GM19023 (cell line): ENCODE measurements at regions not wholly inside any gene's neighbourhood (a gene's known extent, or its start where the extent isn't known, plus 50 kb on each side); places are given as distances from the start of the nearest gene placed in this dataset.
"Not testable (repeated sequence)": the region's sequence is repeated elsewhere in the genome, so short reads cannot be mapped to it uniquely, and the experiment has no call there.

Experiments used
- ATAC-seq: cut with Tn5 transposase; IDR thresholded peaks from one replicate; pipeline ENCODE4 v1.9.1; 2021; ENCODE audit warnings: mild to moderate bottlenecking, moderate library complexity; ENCODE audit not compliant: unreplicated experiment

DNA sequence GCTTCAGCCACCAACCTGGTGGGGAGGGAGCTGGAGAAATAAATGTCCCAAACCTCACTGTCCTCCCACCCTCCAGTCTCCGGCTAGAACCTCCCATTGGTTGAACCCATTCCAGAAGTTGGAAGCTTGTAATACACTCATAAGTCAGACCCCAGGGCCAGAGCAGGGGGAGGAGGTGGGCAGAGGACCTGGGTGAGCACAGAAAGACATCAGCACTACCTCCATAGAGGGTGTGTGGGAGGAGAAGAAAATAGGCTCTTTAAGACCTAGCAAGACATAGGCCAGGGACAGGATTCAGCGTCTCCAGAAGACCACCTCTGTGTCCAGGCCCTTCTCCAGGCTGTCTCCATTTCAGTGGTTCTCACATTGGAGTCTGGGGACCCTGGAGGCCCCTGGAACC is 73.3 kb upstream of the TOP1 start:
- ATAC-seq: no peak

DNA sequence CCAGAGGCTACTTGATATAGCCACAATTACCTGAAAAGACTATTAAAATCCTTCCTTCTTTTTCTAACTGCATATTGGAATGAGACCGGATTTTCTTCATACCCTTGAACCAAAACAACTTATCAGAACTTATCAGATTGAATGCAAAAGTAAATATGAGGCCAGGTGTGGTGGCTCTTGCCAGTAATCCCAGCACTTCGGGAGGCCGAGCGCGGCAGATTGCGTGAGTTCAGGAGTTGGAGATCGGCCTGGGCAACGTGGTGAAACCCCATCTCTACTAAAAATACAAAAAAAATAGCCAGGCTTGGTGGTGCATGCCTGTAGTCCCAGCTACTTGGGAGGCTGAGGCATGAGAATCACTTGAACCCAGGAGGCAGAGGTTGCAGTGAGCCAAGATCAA is 72.8 kb upstream of the TOP1 start:
- not testable (repeated sequence) for ATAC-seq

DNA sequence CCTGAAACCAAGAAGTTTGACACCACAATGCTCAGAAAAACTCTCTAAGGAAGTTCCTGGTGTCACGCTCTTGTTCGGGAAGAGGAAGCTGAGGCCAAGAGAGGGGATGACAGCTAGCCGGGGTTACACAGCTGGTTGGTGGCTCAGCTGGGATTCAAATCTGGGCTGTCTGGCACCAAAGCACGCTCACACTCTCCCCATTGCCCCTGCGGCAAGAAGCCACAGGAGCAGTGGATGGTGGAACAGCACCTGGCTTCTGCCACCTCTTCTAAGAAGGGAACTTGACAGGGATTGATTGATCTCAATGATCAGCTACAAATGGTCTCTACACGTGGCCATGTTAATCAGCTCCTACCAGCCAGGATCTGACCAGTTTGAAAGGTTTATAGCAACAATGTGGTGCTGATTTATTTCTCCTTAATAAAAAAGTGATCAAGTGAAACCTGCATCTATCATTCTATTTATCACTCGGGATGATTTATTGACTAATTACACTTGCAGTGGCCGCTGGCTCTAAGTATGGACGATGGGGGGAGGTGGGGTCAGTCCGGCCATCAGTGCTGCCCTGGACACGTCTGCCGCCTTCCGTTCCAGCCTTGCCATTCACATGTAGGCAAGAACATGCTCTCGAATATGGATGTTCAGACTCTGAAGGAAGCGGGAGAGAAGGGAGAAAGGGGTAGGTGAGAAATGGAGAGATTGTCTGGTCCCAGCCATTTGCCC is 71.9 kb upstream of the TOP1 start:
- no peak for ATAC-seq

DNA sequence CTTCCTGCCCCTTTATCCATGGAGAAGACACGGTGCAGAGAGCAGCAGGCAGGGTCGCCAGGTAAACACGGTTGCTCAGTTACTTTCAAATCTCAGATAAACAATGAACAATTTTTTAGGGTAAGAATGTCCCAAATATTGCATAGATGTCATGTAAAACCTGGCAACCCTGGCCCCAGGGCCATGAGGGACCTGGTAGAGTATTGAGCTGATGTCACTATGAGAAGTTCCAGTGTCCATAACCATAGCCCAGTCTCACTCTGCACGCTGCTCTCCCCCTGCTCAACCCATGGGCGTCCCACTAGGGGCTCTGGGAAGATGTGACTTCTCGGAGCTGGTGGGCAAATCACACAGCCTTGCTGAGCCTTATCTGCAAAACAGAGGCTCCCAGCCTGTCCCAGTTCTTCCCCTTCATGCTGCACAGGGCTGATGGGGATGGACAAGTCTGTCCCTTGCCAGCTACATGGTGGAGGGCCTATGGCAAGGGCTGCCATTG is 71.3 kb upstream of the TOP1 start:
- no peak for ATAC-seq

DNA sequence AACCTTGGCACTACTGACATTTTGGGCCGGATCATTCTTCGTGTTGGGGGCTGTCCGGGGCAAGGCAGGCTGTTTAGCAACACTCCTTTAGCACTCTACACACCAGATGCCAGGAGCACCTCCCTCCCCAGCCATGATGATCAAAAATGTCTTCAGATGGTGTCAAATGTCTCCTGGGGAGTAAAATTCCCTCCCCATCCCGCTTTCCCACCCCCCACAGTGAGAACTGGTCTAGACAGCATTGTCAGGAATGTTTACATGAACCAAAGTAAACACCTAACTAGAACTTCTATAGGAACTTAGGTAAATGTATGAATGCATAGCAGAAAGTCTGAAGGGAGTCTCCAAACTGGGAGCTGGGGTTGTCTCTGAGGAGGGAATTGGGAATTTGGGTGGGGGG is 70.0 kb upstream of the TOP1 start:
- no peak for ATAC-seq

DNA sequence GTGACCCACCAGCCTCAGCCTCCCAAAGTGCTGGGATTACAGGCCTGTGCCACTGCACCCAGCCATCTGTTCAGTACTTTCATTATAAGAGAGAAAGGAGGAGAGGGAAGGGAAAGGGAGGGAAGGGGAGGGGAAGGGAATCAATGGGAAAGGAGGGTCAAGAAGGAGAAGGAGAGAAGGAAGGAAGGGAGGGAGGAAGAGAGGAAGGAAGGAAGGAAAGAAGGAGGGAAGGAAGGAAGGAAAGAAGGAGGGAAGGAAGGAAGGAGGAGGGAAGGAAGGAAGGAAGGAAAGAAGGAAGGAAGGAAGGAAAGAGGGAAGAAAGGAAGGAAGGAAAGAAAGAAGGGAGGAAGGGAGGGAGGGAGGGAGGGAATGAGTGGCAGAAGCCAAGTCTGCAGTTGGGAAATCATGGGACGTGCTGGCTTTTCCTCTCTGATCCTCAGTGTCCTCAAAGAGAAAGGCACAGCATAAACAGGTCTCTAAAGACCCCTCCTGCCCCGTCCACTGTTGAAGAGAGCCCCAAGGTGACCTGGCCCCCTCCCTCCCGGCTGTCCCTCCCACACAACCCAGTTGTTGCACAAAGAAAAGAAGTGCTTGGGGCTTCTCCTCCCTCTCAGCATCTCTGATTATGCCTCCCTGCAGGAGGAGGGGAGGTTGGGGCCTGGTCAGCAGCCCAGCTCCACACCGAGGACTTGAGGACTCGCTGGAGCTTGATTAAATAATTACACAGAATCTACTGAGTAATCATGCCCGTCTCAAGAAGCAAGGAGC is 69.1 kb upstream of the TOP1 start:
- ATAC-seq: no peak

DNA sequence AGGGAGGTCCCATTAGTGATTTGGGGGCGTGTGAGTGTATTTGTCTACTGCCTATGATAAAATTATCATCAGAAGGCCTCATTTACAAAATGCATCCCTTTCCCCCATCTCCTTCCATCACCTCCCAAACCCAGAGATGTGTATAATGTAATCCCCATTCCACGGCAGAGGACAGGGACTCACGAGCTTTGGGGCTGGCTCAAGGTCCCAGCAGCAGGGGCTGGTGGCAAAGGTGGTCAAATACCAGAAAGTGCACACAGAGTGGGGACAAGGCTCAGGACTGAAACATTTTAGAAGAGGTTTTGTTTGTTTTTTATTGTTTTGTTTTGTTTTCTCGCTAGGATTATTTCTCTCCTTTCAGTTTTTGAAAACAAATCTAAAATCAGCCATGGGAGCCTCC is 68.5 kb upstream of the TOP1 start:
- no peak for ATAC-seq

DNA sequence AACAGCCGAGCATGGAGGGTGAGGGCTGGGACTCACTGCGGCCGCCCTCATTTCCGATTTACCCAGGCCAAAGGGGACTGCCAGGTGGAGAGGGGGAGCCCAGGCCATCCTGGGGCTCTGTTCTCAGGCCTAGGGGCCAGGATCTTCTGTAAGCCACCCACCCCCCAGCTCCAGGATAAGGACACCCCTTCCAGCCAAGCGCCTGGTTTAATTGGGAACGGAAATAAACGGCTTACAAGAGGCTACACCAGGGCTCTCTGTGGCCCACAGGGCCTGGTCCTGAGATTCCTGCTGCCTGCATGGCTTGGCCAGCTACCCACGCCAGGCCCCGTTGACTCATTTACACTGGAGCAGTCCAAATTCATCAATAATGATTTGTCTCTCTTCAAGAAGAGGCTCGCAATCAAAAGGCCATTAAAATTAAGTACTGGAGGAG is 68.1 kb upstream of the TOP1 start:
- ATAC-seq: no peak

DNA sequence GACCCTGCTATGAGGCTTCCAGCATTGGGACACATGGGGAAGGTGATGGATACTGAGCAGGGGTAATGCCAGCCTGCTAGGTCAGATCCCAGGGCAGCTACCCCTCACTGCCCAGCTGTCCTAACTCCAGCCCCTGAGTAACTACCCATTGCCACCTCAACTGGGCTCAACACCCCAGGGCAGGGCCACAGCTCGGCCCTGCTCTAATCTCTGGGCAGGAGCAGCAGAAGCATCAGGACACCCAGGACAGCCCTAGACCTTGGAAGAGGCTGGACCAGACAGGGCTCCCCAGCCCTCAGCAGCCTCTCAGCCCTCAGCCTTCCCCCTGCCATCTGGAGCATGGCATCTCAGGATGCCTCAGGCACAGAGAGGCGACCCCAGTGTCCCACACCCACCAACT is 67.4 kb upstream of the TOP1 start:
- no peak for ATAC-seq

DNA sequence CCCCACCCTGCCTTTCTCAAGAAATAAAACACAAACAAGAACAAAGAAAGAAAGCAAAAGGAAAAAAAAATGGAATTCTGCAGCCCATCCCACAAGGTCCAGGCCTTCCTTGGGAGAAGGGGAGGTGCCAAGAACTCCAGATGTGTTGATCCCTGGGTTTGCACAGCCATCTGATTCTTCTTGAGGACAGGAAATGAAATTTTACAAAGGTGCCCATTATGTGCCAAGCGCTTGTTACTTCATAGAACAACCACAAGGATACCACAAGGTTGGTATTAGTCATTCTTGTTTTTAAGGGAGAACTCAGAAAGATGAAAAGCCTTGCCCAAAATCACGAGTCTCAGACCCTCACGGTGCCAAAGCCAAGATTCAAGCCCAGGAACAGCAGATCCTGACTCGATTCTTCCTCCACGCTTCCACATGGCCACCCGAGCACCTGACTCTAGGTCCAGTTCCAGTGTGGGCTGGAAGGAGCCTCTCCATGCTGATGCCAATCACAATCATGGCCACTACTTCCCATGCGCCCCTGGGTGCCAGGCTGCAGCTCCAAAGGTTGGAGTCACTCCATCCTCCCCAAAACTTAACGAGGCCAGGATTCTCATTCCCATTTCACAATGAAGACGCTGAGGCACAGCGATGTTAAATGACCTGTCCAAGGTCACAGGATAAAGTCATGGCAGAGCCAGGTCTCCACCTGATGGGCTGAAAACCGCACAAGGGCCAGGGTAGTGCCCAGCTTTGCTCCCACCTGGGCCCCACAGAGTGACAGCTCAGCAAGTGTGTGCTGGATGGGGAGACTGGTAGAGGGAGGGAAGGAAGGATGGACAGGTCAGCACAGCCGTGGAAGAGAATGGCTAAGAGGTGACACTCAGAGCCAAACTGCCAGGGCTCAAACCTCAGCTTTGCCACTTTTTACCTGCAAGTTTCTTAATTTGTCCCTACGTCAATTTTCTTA is 66.7 kb upstream of the TOP1 start:
- no peak for ATAC-seq

DNA sequence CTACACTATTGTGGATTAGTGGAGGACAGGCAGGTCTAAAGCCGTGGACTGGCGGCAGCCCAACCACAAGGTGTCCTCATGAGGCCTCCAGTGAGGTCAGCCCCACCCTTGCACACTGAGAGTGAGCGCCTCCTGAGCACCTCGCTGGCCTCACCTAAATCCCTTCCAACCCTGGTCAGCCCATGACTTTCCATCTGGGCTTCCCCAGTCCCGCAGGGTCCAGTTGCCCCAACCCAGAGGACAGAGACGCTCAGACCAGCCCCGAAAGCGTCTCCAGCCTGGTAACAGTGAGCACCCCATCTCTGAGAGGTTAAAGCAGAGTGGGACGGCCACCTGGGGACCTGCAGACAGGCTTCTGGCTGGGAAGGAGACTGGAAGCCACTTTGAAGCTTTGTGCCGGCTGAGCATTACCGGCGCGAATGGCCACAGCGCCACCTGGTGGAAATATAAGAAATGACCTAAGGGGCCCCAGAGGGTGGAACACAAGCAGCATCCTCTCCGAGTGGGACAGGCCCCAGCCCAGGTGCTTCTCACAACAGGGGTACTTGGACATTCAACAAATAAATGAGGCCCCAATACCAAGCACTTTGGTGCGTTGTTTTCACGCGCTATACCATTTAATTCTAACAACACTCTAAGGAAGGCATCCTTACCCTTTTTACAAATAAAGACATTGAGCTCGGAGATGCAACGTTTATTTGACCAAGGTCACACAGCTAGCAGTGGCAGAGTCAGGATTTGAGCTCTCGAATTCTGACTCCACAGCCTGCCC is 65.7 kb upstream of the TOP1 start:
- peak; percentile 63 for ATAC-seq

DNA sequence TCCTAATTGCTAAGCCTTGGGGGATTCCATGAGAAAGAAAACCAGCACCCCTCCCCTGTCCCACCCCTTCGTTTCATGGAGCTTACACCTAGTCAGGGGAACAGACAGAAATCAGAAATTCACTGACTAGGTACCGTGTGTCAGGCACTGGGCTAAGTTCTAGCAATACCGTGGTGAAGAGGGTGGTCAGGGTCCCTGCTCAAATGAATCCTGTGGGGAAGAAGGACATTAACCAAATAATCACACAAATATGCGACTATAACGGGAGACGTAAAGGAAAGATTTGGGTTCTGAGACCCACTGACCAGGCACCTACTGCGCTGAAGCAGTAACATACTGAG is 65.1 kb upstream of the TOP1 start:
- ATAC-seq: no peak

DNA sequence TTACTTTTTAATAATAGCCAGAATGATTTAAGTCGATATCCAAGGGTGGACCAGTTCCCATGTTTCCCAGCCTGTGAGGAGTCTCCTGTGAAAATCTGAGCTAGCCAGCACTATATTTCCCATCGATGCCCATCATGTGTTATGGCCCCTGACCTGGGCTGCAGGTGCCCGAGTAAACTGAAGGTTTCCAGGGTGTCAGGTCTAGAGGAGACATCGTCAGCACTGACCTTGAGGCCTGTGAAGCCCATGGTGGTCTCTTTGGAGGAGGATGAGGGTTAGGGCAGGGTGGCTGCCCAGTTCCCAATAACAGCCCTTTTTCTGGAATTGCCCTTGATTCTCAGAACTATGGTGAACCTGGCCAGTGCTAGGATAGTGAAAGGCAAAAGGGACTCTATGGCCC is 63.0 kb upstream of the TOP1 start:
- no peak for ATAC-seq

DNA sequence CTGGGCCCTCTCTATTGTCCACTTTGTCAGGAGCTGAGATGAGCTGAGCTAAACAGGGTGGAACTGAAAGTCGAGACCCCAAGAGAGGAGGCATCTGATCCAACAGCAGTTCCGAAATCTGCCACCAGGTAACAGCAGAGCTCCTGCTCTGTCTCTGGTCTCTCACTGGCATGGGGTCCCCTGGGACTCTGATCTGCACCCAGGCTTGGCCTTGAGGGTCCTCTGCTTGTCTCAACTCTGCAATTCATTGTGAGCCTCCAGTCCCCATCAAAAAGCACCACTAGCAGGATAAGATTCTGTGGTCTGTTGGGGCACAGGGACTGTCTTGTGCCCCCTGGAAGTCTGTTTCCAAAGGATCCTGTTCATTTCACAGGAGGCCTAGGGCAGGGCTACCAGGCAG is 62.5 kb upstream of the TOP1 start:
- no peak for ATAC-seq

DNA sequence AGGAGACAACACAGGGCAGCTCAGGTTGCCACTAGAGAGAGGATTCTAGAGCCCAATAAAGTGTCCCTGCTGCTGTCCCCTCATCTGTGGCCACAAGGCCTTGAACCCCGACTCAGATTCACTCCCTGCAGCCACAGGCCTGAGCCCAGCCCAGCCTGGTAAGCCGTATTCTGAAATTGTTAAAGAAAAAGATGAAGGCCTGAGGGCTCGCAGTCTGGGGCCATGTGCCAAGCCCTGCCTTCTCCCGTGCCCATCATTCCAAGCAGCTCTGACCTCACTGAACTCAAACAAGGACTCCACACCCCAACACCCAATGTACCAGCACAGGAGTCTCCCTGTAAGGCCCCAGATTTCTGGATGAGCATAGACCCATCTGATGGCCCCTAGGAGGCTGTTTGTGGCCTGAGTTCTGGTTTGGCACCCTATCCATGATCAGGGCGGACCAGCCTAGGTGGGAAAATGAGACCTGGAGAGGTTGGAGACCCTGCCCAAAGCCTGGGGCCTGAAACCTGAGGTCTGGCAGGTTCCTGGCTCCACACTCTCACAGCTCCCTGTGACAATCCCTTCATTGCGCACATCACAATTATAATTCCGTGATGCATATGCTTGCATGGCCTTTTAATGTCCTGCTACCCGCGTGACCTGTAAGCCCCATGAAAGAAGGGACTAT is 62.0 kb upstream of the TOP1 start:
- ATAC-seq: no peak

DNA sequence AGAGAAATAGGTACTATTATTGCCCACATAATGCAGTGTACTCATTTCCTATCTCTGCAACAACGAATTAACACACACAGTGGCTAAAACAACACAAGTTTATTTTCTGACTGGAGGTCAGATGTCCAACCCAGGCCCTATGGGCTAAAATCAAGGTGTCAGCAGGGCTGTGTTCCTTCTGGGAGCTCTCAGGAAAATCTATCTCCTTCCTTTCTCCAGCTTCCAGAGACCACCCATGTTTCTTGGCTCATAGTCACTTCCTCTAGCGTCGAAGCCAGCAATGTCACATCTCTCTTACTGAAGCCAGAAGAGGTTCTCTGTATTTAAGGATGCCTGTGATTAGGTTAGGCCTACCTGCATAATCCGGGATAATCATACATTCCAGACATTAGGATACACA is 60.9 kb upstream of the TOP1 start:
- no peak for ATAC-seq

DNA sequence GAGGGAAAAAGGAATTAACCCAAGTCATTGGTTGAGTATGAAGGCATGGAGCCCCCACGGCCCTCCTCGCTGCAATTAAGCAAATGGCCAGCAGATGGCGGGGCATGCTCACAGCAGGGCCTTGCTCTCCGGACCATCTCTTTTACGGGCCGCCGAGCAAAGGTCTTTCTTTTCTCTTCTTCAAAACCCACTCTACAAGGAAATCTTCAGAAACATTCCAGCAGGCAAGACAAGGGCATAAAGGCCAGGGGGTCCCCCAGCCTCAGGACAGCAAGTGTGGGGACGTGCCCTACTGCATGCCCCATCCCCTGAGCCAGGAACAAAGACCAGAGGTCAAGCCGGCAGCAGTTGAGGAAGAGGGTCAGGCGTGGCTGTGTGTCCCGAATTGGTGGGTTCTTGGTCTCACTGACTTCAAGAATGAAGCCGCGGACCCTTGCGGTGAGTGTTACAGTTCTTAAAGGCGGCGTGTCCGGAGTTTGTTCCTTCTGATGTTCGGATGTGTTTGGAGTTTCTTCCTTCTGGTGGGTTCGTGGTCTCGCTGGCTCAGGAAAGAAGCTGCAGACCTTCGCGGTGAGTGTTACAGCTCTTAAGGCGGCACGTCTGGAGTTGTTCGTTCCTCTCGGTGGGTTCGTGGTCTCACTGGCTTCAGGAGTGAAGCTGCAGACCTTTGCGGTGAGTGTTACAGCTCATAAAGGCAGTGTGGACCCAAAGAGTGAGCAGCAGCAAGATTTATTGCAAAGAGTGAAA is 59.6 kb upstream of the TOP1 start:
- ATAC-seq: peak; percentile 68

DNA sequence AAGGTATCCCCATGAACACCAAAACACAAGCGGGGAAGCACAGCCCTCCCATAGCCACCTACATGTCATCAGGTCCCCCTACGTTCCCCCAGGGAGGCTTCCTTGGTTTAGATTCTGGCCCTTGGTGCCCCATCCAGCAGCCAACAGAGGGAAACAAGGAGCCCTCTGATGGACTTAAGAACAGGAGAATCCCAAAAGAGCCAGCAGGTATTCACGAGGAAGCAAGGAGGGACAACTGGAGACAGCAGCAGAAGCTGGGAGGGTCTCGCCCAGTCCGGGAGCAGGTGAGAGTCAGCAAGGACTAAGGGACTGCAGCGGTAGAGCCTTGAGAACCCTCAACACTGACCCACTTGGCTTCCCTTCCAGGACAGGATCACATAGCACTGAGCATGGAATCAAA is 58.4 kb upstream of the TOP1 start:
- no peak for ATAC-seq

DNA sequence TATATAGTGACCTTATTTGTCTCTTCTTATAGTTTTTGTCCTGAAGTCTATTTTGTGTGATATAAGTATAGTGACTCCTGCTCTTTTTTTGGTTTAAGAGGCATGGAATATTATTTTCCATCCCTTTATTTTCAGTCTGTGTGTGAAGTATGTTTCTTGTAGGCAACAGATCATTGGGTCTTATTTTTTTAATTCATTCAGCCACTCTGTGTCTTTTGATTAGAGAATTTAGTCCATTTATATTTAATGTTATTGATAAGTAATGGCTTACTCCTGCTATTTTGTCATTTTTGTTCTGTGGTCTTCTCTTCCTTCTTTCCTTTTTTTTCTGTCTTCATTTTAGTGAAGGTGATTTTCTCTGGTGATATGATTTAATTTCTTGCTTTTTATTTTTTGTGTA is 51.4 kb upstream of the TOP1 start:
- ATAC-seq: no peak
